SU-DHL-6 (cell line): ENCODE measurements at regions not wholly inside any gene's neighbourhood (a gene's known extent, or its start where the extent isn't known, plus 50 kb on each side); places are given as distances from the start of the nearest gene placed in this dataset.

Source experiments
- H2AFZ ChIP-seq: fragments of 200-600 bp; sonication (generic); 2 replicates; pipeline ENCODE4 v1.6.1; 2014; ENCODE audit warnings: low read depth, mild to moderate bottlenecking, moderate library complexity, mixed read lengths, antibody characterized with exemption, low read length; ENCODE audit not compliant: severe bottlenecking
- H3F3A ChIP-seq: fragments of 200-600 bp; shearing (Covaris generic); 2 replicates; pipeline ENCODE4 v1.6.0; 2016; ENCODE audit warnings: antibody characterized with exemption, mild to moderate bottlenecking; ENCODE audit not compliant: insufficient read depth
- H3K27ac ChIP-seq: fragments of 200-600 bp; sonication (generic); 2 replicates; pipeline ENCODE4 v1.5.1; 2016; ENCODE audit warnings: low read depth, mild to moderate bottlenecking, low read length, moderate library complexity, mixed read lengths
- H3K27me3 ChIP-seq: fragments of 200-600 bp; sonication (generic), shearing (Covaris generic); 2 replicates; pipeline ENCODE4 v1.6.0; 2014; ENCODE audit warnings: mild to moderate bottlenecking, low read length
- H3K36me3 ChIP-seq: fragments of 200-600 bp; sonication (generic); 2 replicates; pipeline ENCODE4 v1.6.1; 2014; ENCODE audit warnings: mild to moderate bottlenecking, low read length, mixed read lengths
- H3K4me2 ChIP-seq: fragments of 300-600, 200-600 bp; shearing (Covaris generic), sonication (generic); 2 replicates; pipeline ENCODE4 v1.6.0; 2014; ENCODE audit warnings: low read length, low read depth, mild to moderate bottlenecking; ENCODE audit not compliant: poor library complexity, severe bottlenecking
- H3K4me3 ChIP-seq: fragments of 200-600 bp; sonication (generic); 2 replicates; pipeline ENCODE4 v1.5.1; 2014; ENCODE audit warnings: antibody characterized with exemption, low read length, mild to moderate bottlenecking, mixed read lengths; ENCODE audit not compliant: insufficient read depth, poor library complexity, severe bottlenecking
- H3K79me2 ChIP-seq: fragments of 200-600 bp; sonication (generic); 2 replicates; pipeline ENCODE4 v1.6.1; 2014; ENCODE audit warnings: mild to moderate bottlenecking, low read length, moderate library complexity; ENCODE audit not compliant: insufficient read depth
- H3K9ac ChIP-seq: fragments of 200-600 bp; sonication (generic); 2 replicates; pipeline ENCODE4 v1.7.0; 2014; ENCODE audit warnings: mild to moderate bottlenecking, low read length
- H3K9me2 ChIP-seq: fragments of 200-600 bp; sonication (generic); replicated peaks from 2 replicates; pipeline ENCODE4 v1.6.1; 2014; ENCODE audit warnings: low read length; ENCODE audit not compliant: insufficient read depth
- H3K9me3 ChIP-seq: fragments of 200-600 bp; sonication (generic); 2 replicates; pipeline ENCODE4 v1.6.1; 2014; ENCODE audit warnings: low read length, mixed read lengths; ENCODE audit not compliant: insufficient read depth
- H4K20me1 ChIP-seq: fragments of 200-600 bp; sonication (generic); 2 replicates; pipeline ENCODE4 v1.6.1; 2014; ENCODE audit warnings: low read depth, mild to moderate bottlenecking, antibody characterized with exemption, low read length, moderate library complexity, mixed read lengths
- CTCF ChIP-seq: fragments of 200-600 bp; sonication (generic); IDR thresholded peaks from one replicate; pipeline ENCODE4 v1.5.1; 2017; ENCODE audit warnings: antibody characterized with exemption, mild to moderate bottlenecking, low read length, moderate library complexity; ENCODE audit not compliant: insufficient read depth, poor library complexity, severe bottlenecking
- EZH2phosphoT487 ChIP-seq: fragments of 200-600 bp; sonication (generic), shearing (Covaris generic); conservative IDR thresholded peaks from 2 replicates; pipeline ENCODE4 v1.6.1; 2018; ENCODE audit warnings: mild to moderate bottlenecking, antibody characterized with exemption, low read length, moderate library complexity, mixed read lengths

DNA sequence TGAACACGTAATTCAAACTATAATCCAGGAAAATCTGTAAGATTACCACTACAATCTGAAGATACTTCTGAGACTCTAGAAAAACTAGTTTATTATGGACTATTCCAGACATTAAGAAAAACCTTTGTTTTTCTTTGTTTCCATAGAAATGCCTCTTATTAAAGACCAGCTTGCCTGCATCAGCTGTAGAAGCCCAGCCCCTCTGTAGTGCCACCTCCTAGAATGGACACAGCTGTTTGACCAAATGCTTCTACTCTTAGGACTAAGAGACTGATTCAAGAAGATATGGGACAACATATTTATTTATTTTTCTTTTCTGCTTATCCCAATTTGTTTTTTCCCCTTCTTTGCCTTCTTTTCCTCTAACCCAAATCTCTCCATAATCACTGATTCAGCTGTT, 93.8 kb downstream of the CXCL12 start:
- Histone ChIP-seq H3K4me2 (no peak overlapping the region), H3K9me3 (no peaks in the 10 kb centered on the region), H2AFZ (no peak overlapping the region), H3K27ac (no peak overlapping the region), H3K79me2 (no peaks in the 10 kb centered on the region), H3K9ac (no peak overlapping the region), H4K20me1 (no peaks in the 10 kb centered on the region), H3K4me3 (no peak overlapping the region), H3K9me2 (no peaks in the 10 kb centered on the region), H3F3A (no peaks in the 10 kb centered on the region), H3K36me3 (no peaks in the 10 kb centered on the region), H3K27me3 (no peaks in the 10 kb centered on the region)
- TF ChIP-seq EZH2phosphoT487 = no peak
- no peak for TF ChIP-seq CTCF

DNA sequence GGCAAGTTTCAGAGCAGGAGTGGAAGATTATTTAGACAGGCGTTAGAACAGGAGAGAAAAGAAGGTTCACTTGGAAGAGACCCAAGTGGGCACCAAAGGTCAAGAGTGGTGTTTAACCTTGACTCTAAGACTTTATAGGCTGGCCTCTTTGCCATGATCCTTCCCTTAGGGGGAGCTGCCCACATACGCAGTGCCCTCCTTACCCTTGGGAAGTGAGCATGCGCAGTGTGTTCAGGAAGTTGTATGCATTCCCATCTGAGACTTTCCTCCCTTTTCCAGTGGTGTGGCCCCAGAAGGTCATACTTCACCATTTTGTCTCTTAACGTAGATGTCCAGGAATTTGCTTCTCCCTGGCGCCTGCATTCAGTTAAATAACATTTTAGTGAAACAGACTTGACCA, 95.8 kb downstream of the CXCL12 start:
- H3K79me2 ChIP-seq = no peaks in the 10 kb centered on the region
- no peaks in the 10 kb centered on the region for H3K9me2 ChIP-seq
- H3K9me3 ChIP-seq = no peaks in the 10 kb centered on the region
- no peaks in the 10 kb centered on the region for H4K20me1 ChIP-seq
- H3K9ac ChIP-seq = no peak overlapping the region
- H3K36me3 ChIP-seq = no peaks in the 10 kb centered on the region
- no peak overlapping the region for H3K4me3 ChIP-seq
- TF ChIP-seq CTCF = no peak
- TF ChIP-seq EZH2phosphoT487 = no peak
- H3F3A ChIP-seq = no peaks in the 10 kb centered on the region
- H2AFZ ChIP-seq = no peak overlapping the region
- H3K27ac ChIP-seq = no peak overlapping the region
- H3K27me3 ChIP-seq = no peaks in the 10 kb centered on the region
- H3K4me2 ChIP-seq = no peak overlapping the region

GRCh38 chr10:44287408-44287807, 97.5 kb downstream of the CXCL12 start:
- no peak for TF ChIP-seq CTCF
- no peaks in the 10 kb centered on the region for H3K9me2 ChIP-seq
- no peaks in the 10 kb centered on the region for H3F3A ChIP-seq

More at GRCh38 chr10:44287408-44287807, 97.5 kb downstream of the CXCL12 start:
- no peak overlapping the region for H3K4me2 ChIP-seq
- no peak overlapping the region for H3K27ac ChIP-seq
- H4K20me1 ChIP-seq = no peaks in the 10 kb centered on the region
- H3K36me3 ChIP-seq = no peaks in the 10 kb centered on the region
- H2AFZ ChIP-seq = no peak overlapping the region
- no peak overlapping the region for H3K4me3 ChIP-seq
- no peaks in the 10 kb centered on the region for H3K79me2 ChIP-seq
- H3K27me3 ChIP-seq = no peaks in the 10 kb centered on the region
- H3K9ac ChIP-seq = no peak overlapping the region
- H3K9me3 ChIP-seq = no peaks in the 10 kb centered on the region
